HCT116 (cell line): ENCODE measurements at regions not wholly inside any gene's neighbourhood (a gene's known extent, or its start where the extent isn't known, plus 50 kb on each side); places are given as distances from the start of the nearest gene placed in this dataset.

Experiments used
- ATAC-seq: fragments of 200-7000 bp; cut with Tn5 transposase; 2 replicates; pipeline ENCODE4 v1.9.1; 2020; ENCODE audit warnings: mild to moderate bottlenecking, moderate library complexity
- BruUV-seq: library from RNA; stranded (reverse); fragments of 400-500 nt; replicated peaks from 2 replicates; lab custom pipeline; 2021; lab: Mats Ljungman, UMichigan
- CTCF ChIA-PET: fragments of 300-600 bp; sonication (Branson Sonifier 250); formaldehyde crosslinking; loops from one replicate; lab custom pipeline; 2021; ENCODE audit warnings: antibody characterized with exemption; lab: Charles Lee
- POLR2A ChIA-PET: fragments of 300-600, 350-600 bp; sonication (Branson Sonifier 250); formaldehyde crosslinking; loops from one replicate; lab custom pipeline; 2021; ENCODE audit warnings: antibody characterized with exemption; lab: Charles Lee
- RAD21 ChIA-PET, 2 experiments: fragments of 300-600 bp; sonication (Branson Sonifier 250); formaldehyde crosslinking; loops; one replicate each; lab custom pipeline; 2023; ENCODE audit warnings: low total read pairs in 2 of 2; ENCODE audit not compliant: uncharacterized antibody in 2 of 2, unreplicated experiment in 2 of 2, low non-redundant PET in 1 of 2; lab: Charles Lee
- DNase-seq: peaks from one replicate; pipeline ENCODE4 v3.0.0-alpha.2; 2010; ENCODE audit warnings: low read depth, low spot score
- H2AFZ ChIP-seq: fragments of 200-600 bp; shearing (Covaris generic), sonication (generic); 2 replicates; pipeline ENCODE4 v1.6.1; 2017; ENCODE audit warnings: low read depth, mixed run types, mixed read lengths, antibody characterized with exemption, low read length; ENCODE audit not compliant: poor library complexity, severe bottlenecking
- H3K27ac ChIP-seq: 2 replicates; pipeline ENCODE4 v1.5.1; 2012; ENCODE audit warnings: low read depth, low read length
- H3K27me3 ChIP-seq: fragments of 200-600 bp; sonication (generic); 2 replicates; pipeline ENCODE4 v1.6.1; 2016; ENCODE audit warnings: mixed run types, low read length, mixed read lengths; ENCODE audit not compliant: insufficient read depth
- H3K36me3 ChIP-seq, 2 experiments: fragments of 200-500 bp in 1 of 2; fragments of 200-600 bp in 1 of 2; sonication (Bioruptor generic) in 1 of 2; sonication (generic) in 1 of 2; 2 replicates each; pipeline versions ENCODE4 v1.5.1 to v1.6.1; 2014 to 2016; ENCODE audit warnings: low read length in 2 of 2, inconsistent platforms in 1 of 2, mixed read lengths in 1 of 2, mixed run types in 1 of 2; ENCODE audit not compliant: insufficient read depth in 2 of 2, control insufficient read depth in 1 of 2
- H3K4me1 ChIP-seq, 2 experiments: fragments of 200-600 bp in 1 of 2; sonication (generic) in 1 of 2; 2 replicates each; pipeline versions ENCODE4 v1.5.1 to v1.6.1; 2012 to 2017; ENCODE audit warnings: low read length in 2 of 2, inconsistent platforms in 1 of 2, mild to moderate bottlenecking in 1 of 2, mixed read lengths in 1 of 2, mixed run types in 1 of 2, moderate library complexity in 1 of 2; ENCODE audit not compliant: insufficient read depth in 2 of 2, control insufficient read depth in 1 of 2
- H3K4me2 ChIP-seq: fragments of 200-600 bp; sonication (generic); 2 replicates; pipeline ENCODE4 v1.6.1; 2017; ENCODE audit warnings: mixed run types, low read length, mixed read lengths
- H3K4me3 ChIP-seq, 2 experiments: fragments of 200-600 bp in 1 of 2; sonication (generic) in 1 of 2; replicated peaks in 1 of 2; 2 replicates each; pipeline ENCODE4 v1.5.1; 2011 to 2016; ENCODE audit warnings: low read length in 2 of 2, control low read depth in 1 of 2, low read depth in 1 of 2, mild to moderate bottlenecking in 1 of 2, mixed read lengths in 1 of 2, mixed run types in 1 of 2
- H3K79me2 ChIP-seq: fragments of 200-600 bp; sonication (generic); 2 replicates; pipeline ENCODE4 v1.6.1; 2017; ENCODE audit warnings: mild to moderate bottlenecking, mixed run types, low read length, moderate library complexity, mixed read lengths; ENCODE audit not compliant: insufficient read depth
- H3K9ac ChIP-seq: fragments of 200-600 bp; sonication (generic); 2 replicates; pipeline ENCODE4 v1.6.1; 2016; ENCODE audit warnings: low read length, mixed read lengths
- H3K9me2 ChIP-seq: fragments of 200-600 bp; sonication (generic), shearing (Covaris generic); 2 replicates; pipeline ENCODE4 v1.6.1; 2017; ENCODE audit warnings: mixed run types, mild to moderate bottlenecking, moderate library complexity; ENCODE audit not compliant: insufficient read depth
- H3K9me3 ChIP-seq, 2 experiments: fragments of 200-500 bp in 1 of 2; fragments of 200-600 bp in 1 of 2; sonication (Bioruptor generic) in 1 of 2; sonication (generic) in 1 of 2; 2 replicates each; pipeline ENCODE4 v1.6.1; 2014 to 2017; ENCODE audit warnings: low read length in 2 of 2, mixed read lengths in 2 of 2, inconsistent platforms in 1 of 2, low read depth in 1 of 2, mild to moderate bottlenecking in 1 of 2, mixed run types in 1 of 2, moderate library complexity in 1 of 2; ENCODE audit not compliant: control insufficient read depth in 1 of 2, insufficient read depth in 1 of 2
- H4K20me1 ChIP-seq: fragments of 200-600 bp; sonication (generic), shearing (Covaris generic); 2 replicates; pipeline ENCODE4 v1.6.1; 2017; ENCODE audit warnings: mixed run types, mild to moderate bottlenecking, moderate library complexity; ENCODE audit not compliant: insufficient read depth
- ELF1 ChIP-seq: IDR thresholded peaks from 2 replicates; pipeline ENCODE4 v1.6.1; 2012; ENCODE audit warnings: low read depth, borderline replicate concordance
- EZH2phosphoT487 ChIP-seq: fragments of 200-600 bp; IDR thresholded peaks from 2 replicates; pipeline ENCODE4 v1.6.1; 2018; ENCODE audit warnings: antibody characterized with exemption, borderline replicate concordance
- FOSL1 ChIP-seq: IDR thresholded peaks from 2 replicates; pipeline ENCODE4 v1.6.1; 2012; ENCODE audit warnings: low read depth
- JUND ChIP-seq: IDR thresholded peaks from 2 replicates; pipeline ENCODE4 v1.6.1; 2012
- POLR2A ChIP-seq: IDR thresholded peaks from 2 replicates; pipeline ENCODE4 v1.7.0; 2011; ENCODE audit warnings: borderline replicate concordance; ENCODE audit not compliant: insufficient read depth, insufficient read length; ENCODE audit errors: extremely low read depth
- POLR2AphosphoS5 ChIP-seq: IDR thresholded peaks from 2 replicates; pipeline ENCODE4 v1.6.1; 2011; ENCODE audit warnings: mild to moderate bottlenecking, low read depth, low read length, moderate library complexity
- RAD21 ChIP-seq: IDR thresholded peaks from 2 replicates; pipeline ENCODE4 v1.6.1; 2012; ENCODE audit warnings: low read depth, mild to moderate bottlenecking
- SIN3A ChIP-seq: IDR thresholded peaks from 2 replicates; pipeline ENCODE4 v1.6.1; 2012; ENCODE audit warnings: low read depth
- SRF ChIP-seq: IDR thresholded peaks from 2 replicates; pipeline ENCODE4 v1.6.1; 2012; ENCODE audit warnings: low read depth
- YY1 ChIP-seq: IDR thresholded peaks from 2 replicates; pipeline ENCODE4 v1.6.1; 2011; ENCODE audit warnings: low read length, low read depth, moderate library complexity, mild to moderate bottlenecking; ENCODE audit not compliant: insufficient replicate concordance; ENCODE audit errors: extremely low read depth
- ZFX ChIP-seq: fragments of 450-650 bp; IDR thresholded peaks from 2 replicates; pipeline ENCODE4 v1.6.1; 2017
- ZNF274 ChIP-seq: fragments of 200-500 bp; sonication (Bioruptor generic); IDR thresholded peaks from 2 replicates; pipeline ENCODE4 v1.6.1; 2014; ENCODE audit warnings: mild to moderate bottlenecking, low read depth, low read length, inconsistent platforms
- intact Hi-C: fragments of 100-400 bp; cut with micrococcal nuclease; formaldehyde crosslinking; loops from 2 replicates; pipeline ENCODE4 v1.10.0; 2022
- TF ChIP-seq, protein P1 (sequence below): IDR thresholded peaks from 2 replicates; pipeline ENCODE4 v1.6.1; 2012; ENCODE audit warnings: low read depth
- TF ChIP-seq, protein P2 (sequence below), 3 experiments: fragments of 200-600 bp in 1 of 3; sonication (generic) in 1 of 3; IDR thresholded peaks in 2 of 3; conservative IDR thresholded peaks in 1 of 3; 2 replicates each; pipeline ENCODE4 v1.5.1; 2012 to 2017; ENCODE audit warnings: low read depth in 2 of 3, low read length in 2 of 3, antibody characterized with exemption in 1 of 3, borderline replicate concordance in 1 of 3, control low read depth in 1 of 3, mild to moderate bottlenecking in 1 of 3, mixed read lengths in 1 of 3, mixed run types in 1 of 3, moderate library complexity in 1 of 3; ENCODE audit not compliant: insufficient read depth in 1 of 3
- TF ChIP-seq, protein P3 (sequence below): IDR thresholded peaks from 2 replicates; pipeline ENCODE4 v1.6.1; 2011; ENCODE audit warnings: mild to moderate bottlenecking, low read length, moderate library complexity; ENCODE audit not compliant: insufficient replicate concordance; ENCODE audit errors: extremely low read depth
- TF ChIP-seq, protein P4 (sequence below): IDR thresholded peaks from 2 replicates; pipeline ENCODE4 v1.6.1; 2012
- TF ChIP-seq, protein P5 (sequence below): IDR thresholded peaks from 2 replicates; pipeline ENCODE4 v1.6.1; 2012

DNA sequence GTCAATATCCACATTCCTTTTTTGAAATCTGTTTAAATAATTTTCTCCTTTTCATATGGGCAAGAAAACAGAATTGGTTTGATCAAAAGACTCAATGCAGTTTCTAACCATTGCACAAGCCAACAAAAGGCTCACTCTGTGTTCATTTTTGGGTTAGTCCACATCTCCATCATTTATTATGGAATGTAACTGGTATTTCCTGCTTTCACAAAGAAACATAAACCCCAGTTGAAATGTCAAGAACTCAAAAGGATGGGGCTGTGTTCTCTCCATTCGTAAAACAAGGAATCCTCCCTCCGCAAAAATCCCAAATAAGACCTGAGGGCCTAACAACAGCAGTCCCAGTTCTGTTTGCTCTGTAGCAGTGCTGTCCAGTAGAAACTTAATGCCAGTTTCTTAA is 420.9 kb downstream of the GJA1 start:
- Histone ChIP-seq H3K9me3 (no peaks in the 10 kb centered on the region), H3K9me2 (no peaks in the 10 kb centered on the region), H3K9ac (no peak overlapping the region), H3K4me1 (no peaks in the 10 kb centered on the region), H2AFZ (no peak overlapping the region), H4K20me1 (no peaks in the 10 kb centered on the region)
- BruUV-seq = no TSS peak
- CTCF ChIA-PET = no interaction called here
- RAD21 ChIA-PET = no interaction called here
- POLR2A ChIA-PET = no interaction called here
- TF ChIP-seq EZH2phosphoT487 (no peak), ELF1 (no peak), POLR2AphosphoS5 (no peak), RAD21 (no peak), YY1 (no peak), SRF (no peak), FOSL1 (no peak), POLR2A (no peak), JUND (no peak), ZNF274 (no peak), SIN3A (no peak), ZFX (no peak)
- TF ChIP-seq, protein P1, sequence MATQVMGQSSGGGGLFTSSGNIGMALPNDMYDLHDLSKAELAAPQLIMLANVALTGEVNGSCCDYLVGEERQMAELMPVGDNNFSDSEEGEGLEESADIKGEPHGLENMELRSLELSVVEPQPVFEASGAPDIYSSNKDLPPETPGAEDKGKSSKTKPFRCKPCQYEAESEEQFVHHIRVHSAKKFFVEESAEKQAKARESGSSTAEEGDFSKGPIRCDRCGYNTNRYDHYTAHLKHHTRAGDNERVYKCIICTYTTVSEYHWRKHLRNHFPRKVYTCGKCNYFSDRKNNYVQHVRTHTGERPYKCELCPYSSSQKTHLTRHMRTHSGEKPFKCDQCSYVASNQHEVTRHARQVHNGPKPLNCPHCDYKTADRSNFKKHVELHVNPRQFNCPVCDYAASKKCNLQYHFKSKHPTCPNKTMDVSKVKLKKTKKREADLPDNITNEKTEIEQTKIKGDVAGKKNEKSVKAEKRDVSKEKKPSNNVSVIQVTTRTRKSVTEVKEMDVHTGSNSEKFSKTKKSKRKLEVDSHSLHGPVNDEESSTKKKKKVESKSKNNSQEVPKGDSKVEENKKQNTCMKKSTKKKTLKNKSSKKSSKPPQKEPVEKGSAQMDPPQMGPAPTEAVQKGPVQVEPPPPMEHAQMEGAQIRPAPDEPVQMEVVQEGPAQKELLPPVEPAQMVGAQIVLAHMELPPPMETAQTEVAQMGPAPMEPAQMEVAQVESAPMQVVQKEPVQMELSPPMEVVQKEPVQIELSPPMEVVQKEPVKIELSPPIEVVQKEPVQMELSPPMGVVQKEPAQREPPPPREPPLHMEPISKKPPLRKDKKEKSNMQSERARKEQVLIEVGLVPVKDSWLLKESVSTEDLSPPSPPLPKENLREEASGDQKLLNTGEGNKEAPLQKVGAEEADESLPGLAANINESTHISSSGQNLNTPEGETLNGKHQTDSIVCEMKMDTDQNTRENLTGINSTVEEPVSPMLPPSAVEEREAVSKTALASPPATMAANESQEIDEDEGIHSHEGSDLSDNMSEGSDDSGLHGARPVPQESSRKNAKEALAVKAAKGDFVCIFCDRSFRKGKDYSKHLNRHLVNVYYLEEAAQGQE = no peak
- TF ChIP-seq, protein P2, sequence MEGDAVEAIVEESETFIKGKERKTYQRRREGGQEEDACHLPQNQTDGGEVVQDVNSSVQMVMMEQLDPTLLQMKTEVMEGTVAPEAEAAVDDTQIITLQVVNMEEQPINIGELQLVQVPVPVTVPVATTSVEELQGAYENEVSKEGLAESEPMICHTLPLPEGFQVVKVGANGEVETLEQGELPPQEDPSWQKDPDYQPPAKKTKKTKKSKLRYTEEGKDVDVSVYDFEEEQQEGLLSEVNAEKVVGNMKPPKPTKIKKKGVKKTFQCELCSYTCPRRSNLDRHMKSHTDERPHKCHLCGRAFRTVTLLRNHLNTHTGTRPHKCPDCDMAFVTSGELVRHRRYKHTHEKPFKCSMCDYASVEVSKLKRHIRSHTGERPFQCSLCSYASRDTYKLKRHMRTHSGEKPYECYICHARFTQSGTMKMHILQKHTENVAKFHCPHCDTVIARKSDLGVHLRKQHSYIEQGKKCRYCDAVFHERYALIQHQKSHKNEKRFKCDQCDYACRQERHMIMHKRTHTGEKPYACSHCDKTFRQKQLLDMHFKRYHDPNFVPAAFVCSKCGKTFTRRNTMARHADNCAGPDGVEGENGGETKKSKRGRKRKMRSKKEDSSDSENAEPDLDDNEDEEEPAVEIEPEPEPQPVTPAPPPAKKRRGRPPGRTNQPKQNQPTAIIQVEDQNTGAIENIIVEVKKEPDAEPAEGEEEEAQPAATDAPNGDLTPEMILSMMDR (IDR thresholded peaks at IDR 0.05 in 2 of 3, conservative IDR thresholded peaks at IDR 0.05 in 1 of 3; ENCODE audit: borderline replicate concordance in 1 of 3, insufficient read depth in 1 of 3, low read depth in 2 of 3, low read length in 2 of 3) = no peak
- TF ChIP-seq, protein P3, sequence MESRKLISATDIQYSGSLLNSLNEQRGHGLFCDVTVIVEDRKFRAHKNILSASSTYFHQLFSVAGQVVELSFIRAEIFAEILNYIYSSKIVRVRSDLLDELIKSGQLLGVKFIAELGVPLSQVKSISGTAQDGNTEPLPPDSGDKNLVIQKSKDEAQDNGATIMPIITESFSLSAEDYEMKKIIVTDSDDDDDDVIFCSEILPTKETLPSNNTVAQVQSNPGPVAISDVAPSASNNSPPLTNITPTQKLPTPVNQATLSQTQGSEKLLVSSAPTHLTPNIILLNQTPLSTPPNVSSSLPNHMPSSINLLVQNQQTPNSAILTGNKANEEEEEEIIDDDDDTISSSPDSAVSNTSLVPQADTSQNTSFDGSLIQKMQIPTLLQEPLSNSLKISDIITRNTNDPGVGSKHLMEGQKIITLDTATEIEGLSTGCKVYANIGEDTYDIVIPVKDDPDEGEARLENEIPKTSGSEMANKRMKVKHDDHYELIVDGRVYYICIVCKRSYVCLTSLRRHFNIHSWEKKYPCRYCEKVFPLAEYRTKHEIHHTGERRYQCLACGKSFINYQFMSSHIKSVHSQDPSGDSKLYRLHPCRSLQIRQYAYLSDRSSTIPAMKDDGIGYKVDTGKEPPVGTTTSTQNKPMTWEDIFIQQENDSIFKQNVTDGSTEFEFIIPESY = no peak
- TF ChIP-seq, protein P4, sequence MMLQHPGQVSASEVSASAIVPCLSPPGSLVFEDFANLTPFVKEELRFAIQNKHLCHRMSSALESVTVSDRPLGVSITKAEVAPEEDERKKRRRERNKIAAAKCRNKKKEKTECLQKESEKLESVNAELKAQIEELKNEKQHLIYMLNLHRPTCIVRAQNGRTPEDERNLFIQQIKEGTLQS = no peak
- TF ChIP-seq, protein P5, sequence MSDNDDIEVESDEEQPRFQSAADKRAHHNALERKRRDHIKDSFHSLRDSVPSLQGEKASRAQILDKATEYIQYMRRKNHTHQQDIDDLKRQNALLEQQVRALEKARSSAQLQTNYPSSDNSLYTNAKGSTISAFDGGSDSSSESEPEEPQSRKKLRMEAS = no peak
- TF ChIP-seq, all 23 proteins: peak for 0
- H3K4me2 ChIP-seq = no peak overlapping the region
- intact Hi-C loops = loop anchor here (10.0 kb wide), 1 partner anchor 509 kb away; no protein-coding TSS in a partner anchor
- H3K36me3 ChIP-seq = no peaks in the 10 kb centered on the region
- no peaks in the 10 kb centered on the region for H3K79me2 ChIP-seq
- no peak overlapping the region for H3K27ac ChIP-seq
- ATAC-seq (no peak), DNase-seq (no peak)
- no peaks in the 10 kb centered on the region for H3K27me3 ChIP-seq
- no peak overlapping the region for H3K4me3 ChIP-seq
